Keratinocyte (primary cell): ENCODE measurements at regions not wholly inside any gene's neighbourhood (a gene's known extent, or its start where the extent isn't known, plus 50 kb on each side); places are given as distances from the start of the nearest gene placed in this dataset.

Experiments
- DNase-seq: peaks from one replicate; pipeline ENCODE4 v3.0.0-alpha.2; 2011; ENCODE audit warnings: low read depth, missing footprints, low spot score
- FAIRE-seq: peaks from 2 replicates; lab custom pipeline; 2011; peaks lifted over from hg19 to GRCh38; lab: Jason Lieb, UNC
- H2AFZ ChIP-seq: 2 replicates; pipeline ENCODE4 v1.6.0; 2012; ENCODE audit warnings: low read length, control low read depth, inconsistent platforms; ENCODE audit not compliant: control insufficient read depth
- H3K27ac ChIP-seq: 2 replicates; pipeline ENCODE4 v1.5.1; 2011; ENCODE audit warnings: low read length; ENCODE audit not compliant: control insufficient read depth, insufficient read depth
- H3K27me3 ChIP-seq: 3 replicates; pipeline ENCODE4 v1.6.0; 2011; ENCODE audit warnings: low read length; ENCODE audit not compliant: control insufficient read depth, insufficient read depth; ENCODE audit errors: extremely low read depth
- H3K36me3 ChIP-seq, 2 experiments: 2 replicates in 1 of 2; 3 replicates in 1 of 2; pipeline ENCODE4 v1.5.1; 2011; ENCODE audit warnings: low read length in 2 of 2, mild to moderate bottlenecking in 1 of 2; ENCODE audit not compliant: control insufficient read depth in 2 of 2, insufficient read depth in 2 of 2; ENCODE audit errors: extremely low read depth in 1 of 2
- H3K4me1 ChIP-seq: 3 replicates; pipeline ENCODE4 v1.5.1; 2011; ENCODE audit warnings: low read length; ENCODE audit not compliant: control insufficient read depth, insufficient read depth; ENCODE audit errors: extremely low read depth
- H3K4me2 ChIP-seq: 3 replicates; pipeline ENCODE4 v1.6.0; 2011; ENCODE audit warnings: low read depth, low read length; ENCODE audit not compliant: control insufficient read depth, insufficient read depth; ENCODE audit errors: extremely low read depth
- H3K4me3 ChIP-seq, 3 experiments: fragments of 200-600 bp in 1 of 3; sonication (generic) in 1 of 3; 2 replicates in 2 of 3; 3 replicates in 1 of 3; pipeline ENCODE4 v1.5.1; 2011 to 2016; ENCODE audit warnings: low read length in 3 of 3, mild to moderate bottlenecking in 3 of 3, control low read depth in 2 of 3, inconsistent platforms in 1 of 3, low read depth in 1 of 3, mixed read lengths in 1 of 3, mixed run types in 1 of 3, moderate library complexity in 1 of 3; ENCODE audit not compliant: control insufficient read depth in 2 of 3, insufficient read depth in 2 of 3; ENCODE audit errors: extremely low read depth in 1 of 3
- H3K79me2 ChIP-seq: 2 replicates; pipeline ENCODE4 v1.6.0; 2012; ENCODE audit warnings: low read length; ENCODE audit not compliant: control insufficient read depth, insufficient read depth
- H3K9ac ChIP-seq: 3 replicates; pipeline ENCODE4 v1.6.0; 2011; ENCODE audit warnings: low read length; ENCODE audit not compliant: control insufficient read depth, insufficient read depth; ENCODE audit errors: extremely low read depth
- H3K9me1 ChIP-seq: 3 replicates; pipeline ENCODE4 v1.6.0; 2011; ENCODE audit warnings: low read length; ENCODE audit not compliant: control insufficient read depth, insufficient read depth; ENCODE audit errors: extremely low read depth
- H3K9me3 ChIP-seq: 2 replicates; pipeline ENCODE4 v1.5.1; 2012; ENCODE audit warnings: low read depth, low read length; ENCODE audit not compliant: control insufficient read depth
- H4K20me1 ChIP-seq: 3 replicates; pipeline ENCODE4 v1.6.0; 2011; ENCODE audit warnings: low read length; ENCODE audit not compliant: control insufficient read depth, insufficient read depth; ENCODE audit errors: extremely low read depth
- EZH2 ChIP-seq: IDR thresholded peaks from one replicate; pipeline ENCODE4 v1.6.1; 2012; ENCODE audit warnings: inconsistent platforms, mild to moderate bottlenecking, low read length, moderate library complexity
- dilution Hi-C: fragments of 300-500 bp; cut with MboI; formaldehyde crosslinking; loops from one replicate; pipeline ENCODE4 v1.7.0; 2020; ENCODE audit warnings: low sequenced_read_pairs; ENCODE audit not compliant: extremely low pct_ligation_motif_present
- TF ChIP-seq, protein P1 (sequence below), 3 experiments: IDR thresholded peaks in 1 of 3; conservative IDR thresholded peaks in 1 of 3; optimal IDR thresholded peaks in 1 of 3; 2 replicates in 2 of 3; 3 replicates in 1 of 3; pipeline versions ENCODE3 to v1.5.1; 2011; ENCODE audit warnings: low read length in 3 of 3, mild to moderate bottlenecking in 3 of 3, moderate library complexity in 2 of 3, control low read depth in 1 of 3, inconsistent platforms in 1 of 3; ENCODE audit not compliant: insufficient read depth in 2 of 3; ENCODE audit errors: extremely low read depth in 1 of 3

DNA sequence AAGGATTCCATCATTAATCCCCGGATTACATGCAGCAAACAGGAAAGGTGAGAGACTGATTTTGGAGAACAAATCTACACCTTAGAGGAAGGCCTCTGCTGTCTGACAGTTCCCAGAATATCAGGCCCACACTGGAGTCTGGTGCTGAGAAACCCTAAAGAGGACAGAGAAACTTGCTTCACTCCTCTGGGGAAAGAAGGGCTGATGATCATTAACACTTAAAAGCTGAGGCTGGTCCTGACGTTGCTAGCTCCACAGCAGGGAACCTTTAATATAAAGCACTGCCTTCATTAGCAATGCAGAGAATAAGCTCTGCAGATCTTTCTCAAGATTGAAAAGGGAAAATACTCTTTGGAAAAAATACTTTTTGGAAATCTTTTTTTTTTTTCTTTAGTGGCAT lies 1472.4 kb upstream of the GOT2 start:
- Histone ChIP-seq H3K27ac (no peak overlapping the region), H3K27me3 (no peaks in the 10 kb centered on the region), H3K36me3 (no peaks in the 10 kb centered on the region), H3K9me1 (no peaks in the 10 kb centered on the region), H3K9ac (no peak overlapping the region), H3K79me2 (no peaks in the 10 kb centered on the region), H3K4me2 (no peak overlapping the region), H4K20me1 (no peaks in the 10 kb centered on the region), H3K9me3 (no peaks in the 10 kb centered on the region), H3K4me3 (no peak overlapping the region), H2AFZ (no peak overlapping the region), H3K4me1 (no peaks in the 10 kb centered on the region)
- TF ChIP-seq, protein P1, sequence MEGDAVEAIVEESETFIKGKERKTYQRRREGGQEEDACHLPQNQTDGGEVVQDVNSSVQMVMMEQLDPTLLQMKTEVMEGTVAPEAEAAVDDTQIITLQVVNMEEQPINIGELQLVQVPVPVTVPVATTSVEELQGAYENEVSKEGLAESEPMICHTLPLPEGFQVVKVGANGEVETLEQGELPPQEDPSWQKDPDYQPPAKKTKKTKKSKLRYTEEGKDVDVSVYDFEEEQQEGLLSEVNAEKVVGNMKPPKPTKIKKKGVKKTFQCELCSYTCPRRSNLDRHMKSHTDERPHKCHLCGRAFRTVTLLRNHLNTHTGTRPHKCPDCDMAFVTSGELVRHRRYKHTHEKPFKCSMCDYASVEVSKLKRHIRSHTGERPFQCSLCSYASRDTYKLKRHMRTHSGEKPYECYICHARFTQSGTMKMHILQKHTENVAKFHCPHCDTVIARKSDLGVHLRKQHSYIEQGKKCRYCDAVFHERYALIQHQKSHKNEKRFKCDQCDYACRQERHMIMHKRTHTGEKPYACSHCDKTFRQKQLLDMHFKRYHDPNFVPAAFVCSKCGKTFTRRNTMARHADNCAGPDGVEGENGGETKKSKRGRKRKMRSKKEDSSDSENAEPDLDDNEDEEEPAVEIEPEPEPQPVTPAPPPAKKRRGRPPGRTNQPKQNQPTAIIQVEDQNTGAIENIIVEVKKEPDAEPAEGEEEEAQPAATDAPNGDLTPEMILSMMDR (optimal IDR thresholded peaks at IDR 0.05 in 1 of 3, IDR thresholded peaks at IDR 0.05 in 1 of 3, conservative IDR thresholded peaks at IDR 0.05 in 1 of 3; ENCODE audit: extremely low read depth in 1 of 3, insufficient read depth in 2 of 3, low read length in 3 of 3) = no peak
- no peak for TF ChIP-seq EZH2
- dilution Hi-C loops = no loop called here
- FAIRE-seq = no peak
- DNase-seq = no peak

DNA sequence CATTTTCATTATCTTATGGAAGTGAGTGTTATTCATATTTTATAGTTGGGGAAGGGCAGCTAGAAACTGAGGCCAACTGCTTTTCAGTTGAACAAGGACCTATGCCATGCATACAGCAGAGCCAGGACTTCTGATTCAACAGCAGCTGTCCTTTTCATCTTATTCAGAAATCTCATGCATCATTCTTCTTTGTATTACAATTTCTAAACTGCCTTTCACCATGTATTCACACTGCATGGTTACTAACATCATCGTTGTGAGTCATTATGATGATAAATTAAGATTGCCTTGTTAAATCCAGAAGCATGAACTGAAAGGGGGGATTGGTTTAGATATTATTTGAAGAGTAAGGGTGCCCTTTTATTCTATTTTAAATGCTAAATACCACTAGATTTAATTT lies 1470.1 kb upstream of the GOT2 start:
- dilution Hi-C loops = no loop called here
- no peaks in the 10 kb centered on the region for H3K9me1 ChIP-seq
- H3K27ac ChIP-seq = no peak overlapping the region
- no peak overlapping the region for H3K4me3 ChIP-seq
- H4K20me1 ChIP-seq = no peaks in the 10 kb centered on the region
- FAIRE-seq = no peak
- DNase-seq = no peak
- no peaks in the 10 kb centered on the region for H3K27me3 ChIP-seq
- H2AFZ ChIP-seq = no peak overlapping the region
- no peaks in the 10 kb centered on the region for H3K79me2 ChIP-seq
- no peak overlapping the region for H3K9ac ChIP-seq
- no peak overlapping the region for H3K4me2 ChIP-seq
- H3K36me3 ChIP-seq = no peaks in the 10 kb centered on the region
- TF ChIP-seq, protein P1 (optimal IDR thresholded peaks at IDR 0.05 in 1 of 3, IDR thresholded peaks at IDR 0.05 in 1 of 3, conservative IDR thresholded peaks at IDR 0.05 in 1 of 3; ENCODE audit: extremely low read depth in 1 of 3, insufficient read depth in 2 of 3, low read length in 3 of 3) = no peak
- TF ChIP-seq EZH2 = no peak
- no peaks in the 10 kb centered on the region for H3K9me3 ChIP-seq
- no peaks in the 10 kb centered on the region for H3K4me1 ChIP-seq
